Omental fat pad (tissue), 3 donors: ENCODE measurements at regions not wholly inside any gene's neighbourhood (a gene's known extent, or its start where the extent isn't known, plus 50 kb on each side); places are given as distances from the start of the nearest gene placed in this dataset.

Experiments used
- ATAC-seq: fragments of 150-250 bp; one replicate; pipeline ENCODE4 v1.9.1; 2016; ENCODE audit warnings: mild to moderate bottlenecking, moderate library complexity; ENCODE audit not compliant: low FRiP score
- DNase-seq: peaks from one replicate; pipeline ENCODE4 v3.0.0-alpha.2; 2019; ENCODE audit warnings: low spot score
- CTCF ChIP-seq, 3 donors: fragments of 450-650 bp; IDR thresholded peaks; one replicate each; pipeline ENCODE4 v1.5.1; 2016 to 2017; ENCODE audit warnings: antibody characterized with exemption in 3 of 3, mild to moderate bottlenecking in 3 of 3, moderate library complexity in 2 of 3

- TF ChIP-seq CTCF (IDR thresholded peaks at IDR 0.05), result no peak
- ATAC-seq, result no peak
- DNase-seq, result no peak
Observed at GRCh38 chr20:58569241-58570125, 54.3 kb upstream of the APCDD1L start.

- no peak for TF ChIP-seq CTCF (IDR thresholded peaks at IDR 0.05)
- DNase-seq (no peak), ATAC-seq (no peak)
Observed at GRCh38 chr20:58568483-58569240, 53.5 kb upstream of the APCDD1L start.

GRCh38 chr20:58568126-58568482 lies 52.9 kb upstream of the APCDD1L start:
- TF ChIP-seq CTCF (IDR thresholded peaks at IDR 0.05), result no peak
- no peak for DNase-seq
- no peak for ATAC-seq

- DNase-seq (no peak), ATAC-seq (no peak)
- TF ChIP-seq CTCF (IDR thresholded peaks at IDR 0.05), result no peak
Observed at GRCh38 chr20:58567437-58567836, 52.2 kb upstream of the APCDD1L start.

GRCh38 chr20:58566981-58567380 lies 51.8 kb upstream of the APCDD1L start:
- no peak for ATAC-seq
- DNase-seq, result no peak

GRCh38 chr20:58565461-58566175 lies 50.4 kb upstream of the APCDD1L start:
- no peak for ATAC-seq
- no peak for TF ChIP-seq CTCF (IDR thresholded peaks at IDR 0.05)
- DNase-seq, result no peak

More at GRCh38 chr20:58566981-58567380, 51.8 kb upstream of the APCDD1L start:
- TF ChIP-seq CTCF (IDR thresholded peaks at IDR 0.05), result no peak
